Suppressor macrophage (primary cell): ENCODE measurements at regions not wholly inside any gene's neighbourhood (a gene's known extent, or its start where the extent isn't known, plus 50 kb on each side); places are given as distances from the start of the nearest gene placed in this dataset.
"Not testable (repeated sequence)": the region's sequence is repeated elsewhere in the genome, so short reads cannot be mapped to it uniquely, and the experiment has no call there.

Experiments used
- DNase-seq, 4 experiments: peaks; one replicate each; pipeline ENCODE4 v3.0.0-alpha.2; 2020 to 2022

GRCh38 chr1:114262337-114262736 is 108.7 kb upstream of the SYT6 start:
- DNase-seq, result no peak

- no peak for DNase-seq
Observed at GRCh38 chr1:114260805-114261484, 107.3 kb upstream of the SYT6 start.

DNA sequence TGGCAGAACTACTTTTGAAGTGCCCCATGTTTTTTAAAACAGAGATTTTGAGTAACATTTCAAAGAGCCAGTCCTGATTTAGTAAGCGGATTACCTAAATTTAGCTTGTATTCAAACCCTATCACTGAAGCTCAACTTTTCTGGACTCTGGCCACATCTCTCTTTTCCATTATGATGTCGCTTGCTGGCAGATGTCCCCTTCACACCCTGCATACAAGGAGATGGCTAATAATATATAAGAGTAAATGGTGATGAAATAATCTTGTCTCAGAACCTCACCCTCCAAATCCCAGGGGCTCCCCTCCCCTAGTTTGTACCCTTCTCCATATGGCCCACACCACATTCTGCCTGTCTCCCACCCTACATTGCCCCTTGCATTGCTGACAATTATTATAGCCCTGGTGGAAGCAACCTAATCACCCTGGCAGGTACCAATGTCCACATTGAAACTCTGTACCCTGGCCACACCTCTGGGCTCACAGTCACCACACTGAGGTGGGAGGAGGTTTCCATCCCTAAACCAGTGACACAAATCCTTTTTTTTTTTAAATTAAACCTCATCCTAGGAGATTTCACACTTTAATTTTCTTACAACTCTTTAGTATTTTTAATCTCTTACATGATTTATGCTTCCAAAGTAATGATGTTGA is 106.0 kb upstream of the SYT6 start:
- no peak for DNase-seq

- DNase-seq, result no peak
Observed at GRCh38 chr1:114258633-114259032, 105.0 kb upstream of the SYT6 start.

- no peak for DNase-seq
Observed at GRCh38 chr1:114258074-114258473, 104.4 kb upstream of the SYT6 start.

GRCh38 chr1:114257554-114257953 is 103.9 kb upstream of the SYT6 start:
- DNase-seq, result no peak

- no peak for DNase-seq
Observed at GRCh38 chr1:114253900-114254299, 100.2 kb upstream of the SYT6 start.

DNA sequence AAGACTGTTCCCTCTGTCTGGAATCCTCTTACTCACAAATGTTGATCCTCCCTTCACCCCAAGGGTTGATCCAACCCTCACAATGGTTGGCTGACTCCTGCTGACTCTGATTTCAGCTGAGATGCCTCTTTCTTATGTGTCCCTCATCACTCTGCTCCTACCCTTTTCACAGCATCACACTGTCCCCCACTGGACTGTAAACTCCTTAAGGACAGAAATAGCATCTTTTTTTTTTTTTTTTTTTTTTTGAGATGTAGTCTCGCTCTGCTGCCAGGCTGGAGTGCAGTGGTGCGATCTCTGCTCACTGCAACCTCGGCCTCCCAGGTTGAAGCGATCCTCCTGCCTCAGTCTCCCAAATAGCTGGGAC is 97.9 kb upstream of the SYT6 start:
- DNase-seq, result no peak

GRCh38 chr1:114250683-114251572 is 97.3 kb upstream of the SYT6 start:
- peak in 1 of 4 experiments; percentile 22 for DNase-seq

GRCh38 chr1:114249691-114250090 is 96.0 kb upstream of the SYT6 start:
- no peak for DNase-seq

- peak in 2 of 4 experiments; percentile 15 to 22 for DNase-seq
Observed at GRCh38 chr1:114248162-114248561, 94.5 kb upstream of the SYT6 start.

- not testable (repeated sequence) for DNase-seq
Observed at GRCh38 chr1:114242531-114243210, 89.0 kb upstream of the SYT6 start.

- no peak for DNase-seq
Observed at GRCh38 chr1:114238053-114238452, 84.4 kb upstream of the SYT6 start.

DNA sequence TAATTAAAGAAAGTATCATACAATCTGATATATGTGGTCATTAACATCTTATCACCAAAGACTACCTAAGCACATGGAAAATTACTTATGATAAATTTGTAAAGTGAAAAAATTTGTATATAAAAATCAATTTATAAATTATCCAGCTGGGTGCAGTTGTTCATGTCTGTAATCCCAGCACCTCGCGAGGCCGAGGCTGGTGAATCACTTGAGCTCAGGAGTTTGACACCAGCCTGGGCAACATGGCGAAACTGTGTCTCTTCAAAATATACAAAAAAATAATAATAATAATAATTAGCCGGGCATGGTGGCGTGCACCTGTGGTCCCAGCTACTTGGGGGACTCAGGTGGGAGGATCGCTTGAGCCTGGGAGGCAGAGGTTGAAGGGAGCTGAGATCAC is 82.8 kb upstream of the SYT6 start:
- DNase-seq, result no peak

- DNase-seq, result no peak
Observed at GRCh38 chr1:114235960-114236359, 82.3 kb upstream of the SYT6 start.

DNA sequence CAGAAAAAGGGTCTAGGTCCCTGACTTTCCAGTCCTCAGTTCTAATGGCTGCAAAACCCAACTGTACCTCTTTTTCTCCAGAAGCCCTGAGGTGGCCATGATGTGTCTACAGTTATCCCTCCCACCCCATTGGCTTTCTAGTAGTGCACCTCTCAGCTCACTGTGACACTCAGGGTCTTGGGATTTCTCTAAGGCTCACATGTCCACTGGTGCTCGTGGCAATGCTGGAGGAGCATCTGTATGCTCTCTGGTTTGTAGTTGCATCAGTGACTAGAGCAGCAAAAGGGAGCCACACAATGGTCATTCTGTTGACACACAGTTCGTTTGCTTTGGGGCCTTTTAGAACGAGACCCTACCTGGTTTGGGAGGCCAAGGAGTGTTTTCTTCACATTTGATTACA is 81.6 kb upstream of the SYT6 start:
- DNase-seq, result no peak

DNA sequence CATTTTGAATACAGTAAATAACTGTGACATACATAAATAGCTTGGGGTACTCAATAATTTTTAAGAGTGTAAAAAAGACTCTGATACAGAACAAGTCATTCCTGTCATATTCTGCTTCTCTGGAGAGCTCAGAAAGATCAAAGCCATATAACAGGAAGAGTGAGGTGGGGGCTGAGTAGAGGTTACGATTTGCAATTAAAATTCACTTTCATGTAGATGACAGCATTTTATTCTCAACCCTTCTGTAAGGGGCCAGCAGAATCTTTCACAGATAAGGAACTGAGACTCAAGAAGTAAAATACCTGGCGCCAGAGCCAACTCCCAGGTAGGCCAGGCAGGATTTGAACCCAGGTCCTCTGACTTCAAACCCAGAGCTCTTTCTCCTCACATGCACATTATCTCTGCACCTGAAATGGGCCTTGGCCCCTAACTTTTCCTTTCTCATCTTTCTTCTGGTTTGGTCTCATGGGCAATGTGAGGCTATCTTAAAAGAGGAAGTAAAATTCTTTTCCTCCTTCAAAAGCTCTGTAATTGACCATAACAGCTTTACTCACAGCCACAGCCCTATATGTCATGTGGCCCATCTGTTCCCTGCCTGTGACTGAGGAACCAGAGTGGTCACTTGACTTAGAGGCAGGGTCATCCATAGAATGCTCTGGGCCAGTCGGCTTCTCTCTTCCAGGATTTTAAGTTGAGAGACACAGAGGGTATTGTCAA is 80.9 kb upstream of the SYT6 start:
- peak; percentile 72 to 90 (median 83) for DNase-seq

DNA sequence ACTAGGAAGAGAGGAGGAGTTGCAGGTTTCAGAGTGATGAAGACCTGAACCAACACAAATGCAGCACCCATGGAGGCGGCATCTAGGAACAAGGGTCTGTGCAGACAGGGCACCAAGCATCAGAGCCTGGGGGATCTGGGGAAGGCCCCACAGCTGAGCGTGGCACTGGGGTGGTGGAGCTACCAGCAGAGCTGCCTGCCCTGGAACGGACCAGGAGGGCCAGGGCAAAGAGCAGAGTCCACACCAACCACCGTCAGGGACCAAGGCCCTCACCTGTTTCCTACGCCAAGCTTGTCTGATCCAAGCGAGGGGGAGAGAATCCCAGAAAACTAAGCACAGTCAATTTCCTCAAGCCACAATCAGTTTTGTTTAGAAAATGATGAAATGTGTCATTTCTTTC is 79.0 kb upstream of the SYT6 start:
- no peak for DNase-seq

- no peak for DNase-seq
Observed at GRCh38 chr1:114231301-114231700, 77.6 kb upstream of the SYT6 start.

DNA sequence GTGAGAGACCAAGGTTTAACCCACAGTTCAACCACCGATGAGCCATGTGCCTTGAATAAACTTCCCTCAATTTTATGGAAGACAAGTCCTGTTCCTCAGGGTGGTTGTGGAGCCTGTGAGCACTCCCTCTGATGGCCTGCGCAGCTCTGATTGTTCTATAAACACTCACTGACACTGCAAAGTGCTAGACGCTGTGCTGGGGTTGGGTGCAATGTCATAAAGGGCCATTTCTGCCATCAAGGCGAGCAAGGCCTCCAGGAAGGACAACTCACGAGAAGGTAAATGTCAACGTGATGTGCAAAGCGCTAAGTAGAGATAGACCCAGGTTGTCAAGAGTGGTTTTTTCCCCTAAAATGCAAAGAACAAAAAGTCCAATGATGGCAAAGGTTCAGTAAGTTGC is 75.7 kb upstream of the SYT6 start:
- no peak for DNase-seq

DNA sequence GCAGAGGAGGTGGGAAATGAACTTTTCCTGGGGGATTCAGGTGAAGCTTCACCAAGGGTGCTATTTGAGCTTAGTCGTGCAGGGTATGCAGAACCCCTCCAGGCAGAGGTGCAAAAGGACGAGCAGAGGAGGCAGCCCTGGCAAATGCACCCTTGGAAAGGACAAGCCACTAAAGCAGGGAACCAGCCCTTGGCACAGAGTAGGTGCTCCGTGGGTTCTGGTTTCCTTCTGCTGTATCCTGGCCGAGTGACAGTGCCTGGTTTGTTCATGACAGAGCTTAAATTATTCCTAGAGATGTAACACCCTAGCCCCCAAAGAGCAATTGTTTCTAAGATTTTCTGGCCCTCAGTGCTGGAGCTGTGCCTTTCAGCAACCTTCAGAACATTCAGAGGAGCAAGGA is 73.4 kb upstream of the SYT6 start:
- DNase-seq, result no peak

- DNase-seq, result no peak
Observed at GRCh38 chr1:114224196-114224907, 70.7 kb upstream of the SYT6 start.
